Activated T-cell treated with anti-CD3 and anti-CD28 coated beads for 24 hours (primary cell): ENCODE measurements at regions not wholly inside any gene's neighbourhood (a gene's known extent, or its start where the extent isn't known, plus 50 kb on each side); places are given as distances from the start of the nearest gene placed in this dataset.
"Not testable (repeated sequence)": the region's sequence is repeated elsewhere in the genome, so short reads cannot be mapped to it uniquely, and the experiment has no call there.

ENCODE experiments used
- DNase-seq: peaks from one replicate; pipeline ENCODE4 v3.0.0-alpha.2; 2020; ENCODE audit warnings: low read depth

- no peak for DNase-seq
Measured at GRCh38 chr4:111136967-111137366, 514.1 kb upstream of the PITX2 start.

- no peak for DNase-seq
Measured at GRCh38 chr4:111143510-111143909, 520.6 kb upstream of the PITX2 start.

- no peak for DNase-seq
Measured at GRCh38 chr4:111154934-111155333, 532.1 kb upstream of the PITX2 start.

GRCh38 chr4:111164556-111164955 lies 541.7 kb upstream of the PITX2 start:
- not testable (repeated sequence) for DNase-seq

GRCh38 chr4:111174331-111174730 lies 551.5 kb upstream of the PITX2 start:
- no peak for DNase-seq

- no peak for DNase-seq
Measured at GRCh38 chr4:111178231-111178630, 555.4 kb upstream of the PITX2 start.

- no peak for DNase-seq
Measured at GRCh38 chr4:111187108-111187507, 564.2 kb upstream of the PITX2 start.

GRCh38 chr4:111198446-111198845 lies 575.6 kb upstream of the PITX2 start:
- no peak for DNase-seq

GRCh38 chr4:111204797-111205196 lies 581.9 kb upstream of the PITX2 start:
- no peak for DNase-seq

- no peak for DNase-seq
Measured at GRCh38 chr4:111208970-111209369, 586.1 kb upstream of the PITX2 start.

- no peak for DNase-seq
Measured at GRCh38 chr4:111209706-111210105, 586.8 kb upstream of the PITX2 start.

- no peak for DNase-seq
Measured at GRCh38 chr4:111210595-111210994, 587.7 kb upstream of the PITX2 start.

- no peak for DNase-seq
Measured at GRCh38 chr4:111213531-111213930, 590.7 kb upstream of the PITX2 start.

- no peak for DNase-seq
Measured at GRCh38 chr4:111214371-111214770, 591.5 kb upstream of the PITX2 start.

- no peak for DNase-seq
Measured at GRCh38 chr4:111215755-111216154, 592.9 kb upstream of the PITX2 start.

- no peak for DNase-seq
Measured at GRCh38 chr4:111216791-111217190, 593.9 kb upstream of the PITX2 start.

- no peak for DNase-seq
Measured at GRCh38 chr4:111221371-111221770, 598.5 kb upstream of the PITX2 start.

- DNase-seq = no peak
Measured at GRCh38 chr4:111228396-111228795, 605.5 kb upstream of the PITX2 start.

- DNase-seq = no peak
Measured at GRCh38 chr4:111228874-111229273, 606.0 kb upstream of the PITX2 start.

GRCh38 chr4:111230265-111230664 lies 607.4 kb upstream of the PITX2 start:
- DNase-seq = no peak

- no peak for DNase-seq
Measured at GRCh38 chr4:111231281-111231680, 608.4 kb upstream of the PITX2 start.

GRCh38 chr4:111234939-111235338 lies 612.1 kb upstream of the PITX2 start:
- DNase-seq = no peak

- no peak for DNase-seq
Measured at GRCh38 chr4:111263836-111264235, 641.0 kb upstream of the PITX2 start.

- DNase-seq = no peak
Measured at GRCh38 chr4:111266937-111267336, 644.1 kb upstream of the PITX2 start.

GRCh38 chr4:111267786-111268185 lies 644.9 kb upstream of the PITX2 start:
- DNase-seq = no peak
